HG03045 (cell line): ENCODE measurements at regions not wholly inside any gene's neighbourhood (a gene's known extent, or its start where the extent isn't known, plus 50 kb on each side); places are given as distances from the start of the nearest gene placed in this dataset.

ENCODE experiments used
- ATAC-seq: cut with Tn5 transposase; IDR thresholded peaks from one replicate; pipeline ENCODE4 v1.9.1; 2021; ENCODE audit warnings: mild to moderate bottlenecking, moderate library complexity; ENCODE audit not compliant: unreplicated experiment

- ATAC-seq, result no peak
Observed at GRCh38 chr3:161444694-161445077, 51.9 kb upstream of the OTOL1 start.

- no peak for ATAC-seq
Observed at GRCh38 chr3:161443921-161444693, 52.5 kb upstream of the OTOL1 start.

- ATAC-seq, result no peak
Observed at GRCh38 chr3:161430307-161430706, 59.0 kb upstream of the SPTSSB start.

GRCh38 chr3:161427347-161427746 is 56.0 kb upstream of the SPTSSB start:
- no peak for ATAC-seq

GRCh38 chr3:161426758-161427157 is 55.4 kb upstream of the SPTSSB start:
- no peak for ATAC-seq

- ATAC-seq, result peak; percentile 51
Observed at GRCh38 chr3:161423911-161424522, 52.7 kb upstream of the SPTSSB start.

DNA sequence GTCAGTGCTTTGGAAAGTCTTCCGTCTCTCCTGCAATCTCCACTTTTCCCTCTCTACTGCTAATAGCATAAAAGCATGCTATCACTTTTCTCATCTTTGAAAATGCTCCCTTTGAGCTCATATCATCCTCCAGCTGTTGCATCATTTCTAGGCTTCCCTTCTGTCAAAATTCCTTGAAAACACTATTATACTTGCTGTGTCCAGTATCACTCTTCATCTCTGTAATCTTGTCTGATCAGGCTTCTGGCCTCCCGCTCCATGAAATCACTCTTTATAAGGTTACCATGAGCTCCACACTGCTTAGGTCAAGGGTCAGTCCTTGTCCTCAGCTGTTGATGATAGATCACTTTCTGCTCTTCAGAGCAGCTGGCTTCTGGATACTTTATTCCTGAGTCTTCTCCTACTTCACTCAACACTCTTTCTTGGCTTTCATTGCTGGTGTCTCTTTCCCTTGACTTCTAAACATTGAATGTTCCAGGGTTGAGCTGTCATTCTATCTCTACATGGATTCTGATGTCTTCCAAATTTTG is 50.9 kb upstream of the SPTSSB start:
- no peak for ATAC-seq
